HG02623 (cell line): ENCODE measurements at regions not wholly inside any gene's neighbourhood (a gene's known extent, or its start where the extent isn't known, plus 50 kb on each side); places are given as distances from the start of the nearest gene placed in this dataset.
"Not testable (repeated sequence)": the region's sequence is repeated elsewhere in the genome, so short reads cannot be mapped to it uniquely, and the experiment has no call there.

Source experiments
- ATAC-seq: cut with Tn5 transposase; IDR thresholded peaks from one replicate; pipeline ENCODE4 v1.9.1; 2021; ENCODE audit warnings: moderate library complexity; ENCODE audit not compliant: unreplicated experiment

DNA sequence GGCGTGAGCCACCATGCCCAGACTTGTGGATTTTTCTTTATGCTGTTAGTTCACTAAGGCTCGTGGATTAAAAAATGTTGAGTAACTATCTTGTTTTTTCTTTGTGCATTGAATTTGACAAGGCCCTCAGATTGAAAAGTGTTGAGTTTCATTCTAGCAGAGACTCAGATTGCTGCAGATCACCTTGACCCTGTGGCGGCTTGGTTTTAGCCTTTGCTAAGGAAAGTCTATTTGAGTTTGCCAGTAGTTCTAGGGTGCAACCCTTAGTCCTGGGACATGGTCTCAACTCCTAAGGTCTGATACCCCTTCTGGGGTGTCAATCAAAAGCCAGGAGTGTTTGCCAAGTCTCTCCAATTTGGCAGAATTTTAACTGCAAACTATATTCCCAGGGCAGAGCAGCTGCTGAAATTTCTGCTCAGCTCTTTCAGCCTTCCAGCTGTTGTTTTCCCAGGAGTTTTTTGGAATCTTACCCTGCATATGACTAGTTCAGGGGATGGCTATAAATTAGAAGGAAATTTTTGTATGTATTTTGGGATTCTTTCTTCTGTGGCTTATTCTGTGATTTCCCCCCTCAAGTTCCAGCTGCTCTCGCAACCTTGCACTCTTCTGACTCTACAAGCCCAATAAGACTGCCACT, 84.3 kb upstream of the HAND1 start:
- ATAC-seq = no peak

GRCh38 chr5:154559398-154560276, 81.6 kb upstream of the HAND1 start:
- no peak for ATAC-seq

DNA sequence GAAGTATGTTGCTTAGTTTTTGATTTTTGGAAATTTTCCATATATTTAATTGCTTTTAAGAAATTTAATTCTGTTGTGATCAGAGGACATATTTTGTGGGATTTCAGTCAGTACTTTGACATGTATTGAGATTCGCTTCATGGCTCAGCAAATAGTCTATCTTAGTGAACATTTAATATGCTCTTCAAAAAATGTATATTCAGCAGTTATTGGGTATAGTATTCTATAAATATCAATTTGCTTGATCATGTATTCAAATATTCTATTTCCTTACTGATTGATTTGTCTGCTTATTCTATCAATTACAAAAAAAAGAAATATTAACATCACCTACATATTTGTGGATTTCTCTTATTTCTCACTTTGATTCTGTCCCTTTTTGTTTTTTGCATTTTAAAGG, 79.5 kb upstream of the HAND1 start:
- no peak for ATAC-seq

- ATAC-seq = no peak
Measured at GRCh38 chr5:154547551-154547950, 69.5 kb upstream of the HAND1 start.

DNA sequence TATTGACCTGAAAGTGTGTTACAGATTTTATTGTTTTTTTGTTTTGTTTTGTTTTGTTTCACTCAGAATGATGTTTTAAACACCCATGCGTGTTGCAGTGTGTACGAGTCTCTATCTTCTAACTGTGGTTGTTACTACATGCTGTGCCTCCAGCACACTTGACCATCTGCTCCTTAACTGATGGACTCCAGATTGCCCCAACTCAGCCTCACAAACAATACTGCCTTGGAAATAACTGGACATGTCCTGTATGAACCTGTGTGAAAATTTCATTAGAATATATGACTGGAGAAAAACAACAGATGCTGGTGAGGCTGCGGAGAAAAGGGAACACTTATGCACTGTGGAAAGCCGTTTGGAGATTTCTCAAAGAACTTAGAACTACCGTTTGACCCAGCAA, 68.7 kb upstream of the HAND1 start:
- no peak for ATAC-seq

GRCh38 chr5:154544646-154545045, 66.6 kb upstream of the HAND1 start:
- ATAC-seq = no peak

- ATAC-seq = no peak
Measured at GRCh38 chr5:154543380-154543779, 65.4 kb upstream of the HAND1 start.

GRCh38 chr5:154542581-154542980, 64.6 kb upstream of the HAND1 start:
- ATAC-seq = no peak

DNA sequence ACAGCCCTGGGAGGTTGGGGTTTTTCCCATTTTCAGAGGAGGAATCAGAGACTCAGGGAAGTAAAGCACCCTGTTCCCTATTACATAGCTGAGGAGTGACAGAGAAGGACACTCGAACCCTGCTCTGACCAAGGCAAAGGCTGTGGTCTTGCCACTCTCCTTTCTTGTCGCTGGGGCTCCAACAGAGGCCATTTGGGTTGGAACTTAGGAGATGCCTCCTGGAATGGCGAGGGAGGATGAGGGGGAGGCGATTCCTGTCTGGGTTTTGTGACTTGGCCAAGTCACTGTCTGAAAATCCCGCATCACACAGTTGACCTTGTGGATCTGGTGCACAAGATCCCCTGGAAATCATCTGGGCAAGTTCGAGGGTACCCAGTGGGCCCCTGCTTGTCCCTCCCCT, 64.0 kb upstream of the HAND1 start:
- ATAC-seq = no peak

GRCh38 chr5:154541553-154541952, 63.5 kb upstream of the HAND1 start:
- no peak for ATAC-seq

GRCh38 chr5:154540600-154540999, 62.6 kb upstream of the HAND1 start:
- no peak for ATAC-seq

DNA sequence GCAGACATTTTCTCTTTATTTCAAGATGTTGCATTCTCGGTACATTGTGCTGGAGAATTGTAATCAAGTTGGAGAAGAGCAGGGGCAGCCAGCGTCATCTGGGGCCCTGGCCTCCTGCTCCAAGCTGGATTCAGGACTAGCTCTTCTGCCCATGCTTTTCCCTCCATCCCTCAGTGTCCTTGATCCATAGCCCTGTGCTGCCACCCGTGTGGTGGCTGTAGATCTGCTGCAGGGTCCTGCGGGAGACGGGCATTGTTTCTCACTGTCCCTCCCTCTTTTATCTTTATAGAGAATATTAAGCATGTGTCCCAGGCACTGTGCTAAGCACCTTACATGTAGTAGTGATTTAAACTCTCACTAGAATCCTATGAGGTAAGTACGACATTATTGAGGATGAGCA, 60.5 kb upstream of the HAND1 start:
- no peak for ATAC-seq

- not testable (repeated sequence) for ATAC-seq
Measured at GRCh38 chr5:154536439-154536838, 58.4 kb upstream of the HAND1 start.

DNA sequence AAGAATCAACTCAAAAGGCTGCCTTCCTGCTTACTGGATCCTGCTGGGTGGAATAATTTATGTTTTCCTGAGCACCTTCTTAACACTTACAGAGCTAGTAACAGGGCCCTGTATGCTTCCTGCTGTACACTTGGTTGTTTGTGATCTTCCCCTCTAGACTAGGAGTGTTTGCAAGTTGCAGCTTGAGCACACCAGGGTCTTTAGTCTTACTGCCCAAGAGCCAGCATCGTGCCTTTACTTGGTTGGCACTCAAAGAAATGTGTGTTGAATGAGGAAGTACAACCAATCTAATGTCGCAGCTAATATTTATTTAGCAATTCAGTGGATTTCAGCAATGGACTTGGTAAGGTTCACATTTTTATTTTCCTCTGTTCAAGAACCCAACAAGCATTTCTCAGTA, 57.5 kb upstream of the HAND1 start:
- no peak for ATAC-seq

DNA sequence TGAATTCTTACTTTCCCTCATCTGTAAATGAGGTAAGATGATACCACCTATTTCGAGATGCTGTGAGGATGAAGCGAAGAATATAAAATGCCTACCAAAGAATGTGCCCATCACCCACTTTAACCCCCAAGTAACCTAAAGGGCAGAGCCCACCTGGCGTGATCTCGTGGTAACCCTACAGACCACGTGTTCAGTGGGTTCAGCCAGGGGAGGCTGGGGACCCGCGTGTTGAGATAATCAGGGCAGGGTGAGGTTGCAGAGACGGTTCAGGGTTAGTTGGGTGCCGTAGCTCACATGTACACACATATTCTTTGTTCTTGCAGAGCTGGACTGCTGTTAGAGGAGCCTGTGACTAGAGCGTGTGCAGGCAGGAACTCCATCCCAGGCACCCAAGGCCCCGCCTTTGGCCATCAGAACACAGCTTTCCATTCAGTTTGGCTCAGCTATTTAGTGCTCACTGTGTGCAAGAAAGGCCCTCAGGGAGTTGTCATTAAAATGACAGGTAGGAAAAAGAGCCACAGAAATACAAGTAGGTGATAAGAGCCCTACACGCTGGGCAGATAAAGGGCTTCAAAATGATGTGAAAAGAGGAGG, 56.5 kb upstream of the HAND1 start:
- ATAC-seq = no peak

DNA sequence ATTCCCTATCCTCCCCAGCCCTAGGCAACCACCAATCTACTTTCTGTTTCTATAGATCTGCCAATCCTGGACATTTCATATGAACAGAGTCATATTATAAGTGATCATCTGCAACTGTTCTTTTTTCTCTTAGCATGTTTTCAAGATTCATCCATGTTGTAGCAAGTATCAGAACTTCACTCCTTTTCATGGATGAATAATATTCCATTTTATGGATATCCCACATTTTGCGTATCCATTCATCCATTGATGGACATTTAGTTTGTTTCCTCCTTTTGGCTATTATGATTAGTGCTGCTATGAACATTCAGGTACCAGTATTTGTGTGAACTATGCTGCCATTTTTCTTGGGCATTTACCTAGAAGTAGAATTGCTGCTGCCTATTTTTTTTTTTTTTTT, 51.3 kb upstream of the HAND1 start:
- no peak for ATAC-seq

DNA sequence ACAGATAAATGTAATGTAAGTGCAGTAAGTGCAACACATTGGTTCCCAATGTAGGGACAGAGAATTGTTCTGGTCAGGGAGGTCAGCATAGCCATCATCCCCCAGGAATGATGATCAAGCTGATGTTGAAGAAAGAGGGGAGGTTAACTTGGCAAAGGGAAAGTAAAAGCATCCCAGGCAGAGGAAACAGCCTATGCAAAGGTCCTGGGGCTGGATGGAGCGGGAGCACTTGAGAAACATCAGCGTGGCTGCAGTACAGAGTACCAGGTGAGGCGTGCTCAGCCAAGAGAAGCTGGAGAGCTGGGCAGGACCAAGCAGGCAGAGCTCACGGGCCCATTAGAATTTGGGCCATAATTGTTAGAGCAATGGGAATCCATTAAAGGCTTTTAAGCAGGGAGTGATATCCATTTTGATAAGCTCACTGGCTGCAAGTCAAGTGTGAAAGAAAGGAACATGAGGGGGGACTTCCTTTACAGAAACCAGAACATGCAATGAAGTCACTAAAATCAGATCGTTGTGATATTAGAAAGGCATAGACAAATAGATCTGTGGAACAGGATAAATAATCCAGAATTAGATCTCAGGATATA, 50.1 kb upstream of the HAND1 start:
- no peak for ATAC-seq
